DND-41 (cell line): ENCODE measurements at regions not wholly inside any gene's neighbourhood (a gene's known extent, or its start where the extent isn't known, plus 50 kb on each side); places are given as distances from the start of the nearest gene placed in this dataset.

ENCODE experiments used
- CTCF ChIP-seq: IDR thresholded peaks from 2 replicates; pipeline ENCODE4 v1.5.1; 2012; ENCODE audit warnings: borderline replicate concordance, low read length, moderate library complexity, mild to moderate bottlenecking; ENCODE audit not compliant: poor library complexity, severe bottlenecking; ENCODE audit errors: extremely low read depth
- EZH2 ChIP-seq: IDR thresholded peaks from 3 replicates; pipeline ENCODE4 v1.6.1; 2012; ENCODE audit warnings: borderline replicate concordance, low read depth, mild to moderate bottlenecking, moderate library complexity, low read length, inconsistent platforms; ENCODE audit not compliant: severe bottlenecking

GRCh38 chr3:34022147-34022546, 223.7 kb downstream of the PDCD6IP start:
- TF ChIP-seq CTCF (no peak), EZH2 (no peak)
